K562 (cell line): ENCODE measurements at regions not wholly inside any gene's neighbourhood (a gene's known extent, or its start where the extent isn't known, plus 50 kb on each side); places are given as distances from the start of the nearest gene placed in this dataset.

Experiments used
- ATAC-seq: fragments of 200-7000 bp; cut with Tn5 transposase; 3 replicates; pipeline ENCODE4 v1.9.1; 2020; ENCODE audit warnings: moderate library complexity
- BruUV-seq: library from RNA; stranded (reverse); fragments of 400-500 nt; replicated peaks from 2 replicates; lab custom pipeline; 2021; lab: Mats Ljungman, UMichigan
- CTCF ChIA-PET: fragments of 300-600 bp; formaldehyde crosslinking; extraction: SDS; loops from one replicate; lab custom pipeline; 2021; ENCODE audit warnings: low intra/inter-chr PET ratio; lab: Yijun Ruan, JAX
- POLR2A ChIA-PET: fragments of 300-600, 350-650 bp; sonication (Branson Sonifier 250); formaldehyde crosslinking; extraction: SDS; loops from one replicate; lab custom pipeline; 2021; ENCODE audit warnings: antibody characterized with exemption, inconsistent platforms; lab: Yijun Ruan, JAX
- DNase-seq, 4 experiments: peaks; one replicate each; pipeline versions ENCODE4 v3.0.0 to v3.0.0-alpha.2; 2011 to 2018; ENCODE audit warnings: low spot score in 3 of 4, mixed read lengths in 3 of 4; ENCODE audit errors: extremely low read depth in 1 of 4
- FAIRE-seq: peaks from 2 replicates; lab custom pipeline; 2011; peaks lifted over from hg19 to GRCh38; lab: Jason Lieb, UNC
- H2AFZ ChIP-seq: 2 replicates; pipeline ENCODE4 v1.6.0; 2011; ENCODE audit warnings: low read depth, low read length, control low read depth, inconsistent platforms
- H3K27ac ChIP-seq: fragments of 200-600 bp; 3 replicates; pipeline ENCODE4 v1.8.0; 2011; ENCODE audit warnings: low read depth, mild to moderate bottlenecking, control low read depth, inconsistent platforms, low read length, moderate library complexity, mixed read lengths; ENCODE audit errors: extremely low read depth
- H3K27me3 ChIP-seq, 2 experiments: fragments of 300-600 bp in 1 of 2; 2 replicates in 1 of 2; 3 replicates in 1 of 2; pipeline versions ENCODE4 v1.6.0 to v1.8.0; 2011; ENCODE audit warnings: inconsistent platforms in 2 of 2, low read length in 2 of 2, mild to moderate bottlenecking in 1 of 2, mixed read lengths in 1 of 2, moderate library complexity in 1 of 2; ENCODE audit not compliant: control insufficient read depth in 2 of 2, insufficient read depth in 2 of 2
- H3K36me3 ChIP-seq: fragments of 300-600 bp; 3 replicates; pipeline ENCODE4 v1.8.0; 2011; ENCODE audit warnings: mild to moderate bottlenecking, low read length, inconsistent platforms; ENCODE audit not compliant: control insufficient read depth, insufficient read depth
- H3K4me1 ChIP-seq, 2 experiments: fragments of 200-600 bp in 1 of 2; replicated peaks in 1 of 2; 2 replicates in 1 of 2; 3 replicates in 1 of 2; pipeline versions ENCODE4 v1.5.1 to v1.8.0; 2011; ENCODE audit warnings: inconsistent platforms in 2 of 2, low read length in 2 of 2, mild to moderate bottlenecking in 1 of 2, mixed read lengths in 1 of 2, moderate library complexity in 1 of 2; ENCODE audit not compliant: control insufficient read depth in 2 of 2, insufficient read depth in 2 of 2
- H3K4me2 ChIP-seq: 2 replicates; pipeline ENCODE4 v1.6.1; 2011; ENCODE audit warnings: low read length, control low read depth, inconsistent platforms, mixed read lengths; ENCODE audit not compliant: insufficient read depth
- H3K4me3 ChIP-seq: fragments of 200-600 bp; sonication (generic), shearing (Covaris generic); 2 replicates; pipeline ENCODE4 v1.5.1; 2016; ENCODE audit warnings: control low read depth, inconsistent platforms
- H3K79me2 ChIP-seq: fragments of 200-600 bp; 3 replicates; pipeline ENCODE4 v1.8.0; 2011; ENCODE audit warnings: low read length, inconsistent platforms; ENCODE audit not compliant: control insufficient read depth, insufficient read depth
- H3K9ac ChIP-seq, 2 experiments: 2 replicates each; pipeline versions ENCODE4 v1.6.0 to v1.6.1; 2011; ENCODE audit warnings: low read depth in 2 of 2, low read length in 2 of 2, control low read depth in 1 of 2, inconsistent platforms in 1 of 2, mild to moderate bottlenecking in 1 of 2, mixed read lengths in 1 of 2; ENCODE audit not compliant: insufficient read depth in 1 of 2
- H3K9me1 ChIP-seq: one replicate; pipeline ENCODE4 v1.6.0; 2011; ENCODE audit warnings: inconsistent platforms, mild to moderate bottlenecking, low read length, moderate library complexity; ENCODE audit not compliant: control insufficient read depth, insufficient read depth
- H3K9me3 ChIP-seq: replicated peaks from 2 replicates; pipeline ENCODE4 v1.5.1; 2011; ENCODE audit warnings: low read depth, low read length, inconsistent platforms; ENCODE audit not compliant: control insufficient read depth, insufficient read depth
- H4K20me1 ChIP-seq: replicated peaks from 2 replicates; pipeline ENCODE4 v1.6.1; 2011; ENCODE audit warnings: low read length, inconsistent platforms, mixed read lengths; ENCODE audit not compliant: control insufficient read depth, insufficient read depth
- BCOR ChIP-seq: fragments of 450-650 bp; IDR thresholded peaks from 2 replicates; pipeline ENCODE4 v1.6.1; 2016
- PTBP1 ChIP-seq: fragments of 200-400 bp; formaldehyde crosslinking; IDR thresholded peaks from 2 replicates; pipeline ENCODE4 v1.6.1; 2017; ENCODE audit warnings: low read depth, low read length
- RBM25 ChIP-seq: fragments of 200-400 bp; formaldehyde crosslinking; IDR thresholded peaks from 2 replicates; pipeline ENCODE4 v1.6.1; 2018; ENCODE audit warnings: low read length, low read depth, moderate library complexity; ENCODE audit not compliant: severe bottlenecking
- ZNF146 ChIP-seq: IDR thresholded peaks from one replicate; pipeline ENCODE4 v1.6.1; 2018; ENCODE audit warnings: missing compliant biosample characterization; ENCODE audit not compliant: unreplicated experiment
- WGBS: fragments of 100-300 bp; shearing (Covaris generic); methylation state at CpG from one replicate; pipeline ENCODE4 v1.1.6; 2016; ENCODE audit warnings: low coverage, mixed read lengths; ENCODE audit not compliant: insufficient coverage; ENCODE audit errors: missing lambda C conversion rate; 5-methylcytosine and 5-hydroxymethylcytosine counted together
- in situ Hi-C: fragments of 300-500 bp; cut with MboI; formaldehyde crosslinking; loops from 4 replicates; pipeline ENCODE4 v1.15.0; 2018; ENCODE audit warnings: inconsistent platforms, mixed read lengths
- intact Hi-C: fragments of 100-400 bp; cut with micrococcal nuclease; formaldehyde crosslinking; loops from 2 replicates; pipeline ENCODE4 v1.14.2; 2022
- TF ChIP-seq, protein P1 (sequence below): fragments of 450-650 bp; IDR thresholded peaks from one replicate; pipeline ENCODE4 v1.6.1; 2018; ENCODE audit warnings: mild to moderate bottlenecking, moderate library complexity; ENCODE audit not compliant: partially characterized antibody

GRCh38 chr22:26757496-26757895, 100.1 kb downstream of the MIAT start:
- Histone ChIP-seq H3K4me1 (peaks cover 0 to 6% of the 10 kb centered on the region in 2 experiments; a peak in 2 of 5 replicates), H3K9me1 (no peaks in the 10 kb centered on the region), H3K36me3 (no peaks in the 10 kb centered on the region), H3K79me2 (no peaks in the 10 kb centered on the region), H3K27ac (no peak overlapping the region)
- POLR2A ChIA-PET: no interaction called here
- ATAC-seq: no peak
- CTCF ChIA-PET: no interaction called here
- TF ChIP-seq ZNF146 (CRISPR knock-in tag) (peak; percentile 34), PTBP1 (no peak)
- TF ChIP-seq, all 486 proteins: peak for 1
- 54% methylated on average over 4 of the region's 4 CpGs for WGBS
- in situ Hi-C loops (loop anchor here (25.0 kb wide), 2 partner anchors 1055 to 1255 kb away; partner anchors contain the start of gene MN1), intact Hi-C loops (loop anchor here (5.0 to 10.0 kb wide), 3 partner anchors 65 to 1047 kb away; partner anchors contain the start of gene MN1)
- no peaks in the 10 kb centered on the region for H3K27me3 ChIP-seq
- H3K9me3 ChIP-seq: 0 out of 2 replicates have a peak, but pooled peaks cover 2% of the 10 kb centered on the region
- no peak overlapping the region for H3K4me3 ChIP-seq
- H3K9ac ChIP-seq: no peak overlapping the region
- DNase-seq (no peak), FAIRE-seq (no peak)
- BruUV-seq: no TSS peak
- H4K20me1 ChIP-seq: no peaks in the 10 kb centered on the region
- H3K4me2 ChIP-seq: no peak overlapping the region
- no peak overlapping the region for H2AFZ ChIP-seq

- H3K27me3 ChIP-seq: no peaks in the 10 kb centered on the region; a peak in 1 of 5 replicates
- no TSS peak for BruUV-seq
- ChIA-PET POLR2A (interaction anchor here (0.9 kb wide), 1 partner anchor 12 kb away, joined by 3 read pairs; no protein-coding TSS in a partner anchor), CTCF (no interaction called here)
- H3K27ac ChIP-seq: no peak overlapping the region
- intact Hi-C loops (no loop called here), in situ Hi-C loops (loop anchor here (25.0 kb wide), 2 partner anchors 1050 to 1250 kb away; partner anchors contain the start of gene MN1)
- H3K9me1 ChIP-seq: no peaks in the 10 kb centered on the region
- H3K9me3 ChIP-seq: no peaks in the 10 kb centered on the region
- FAIRE-seq: no peak
- H3K9ac ChIP-seq: no peak overlapping the region
- no peaks in the 10 kb centered on the region for H3K4me1 ChIP-seq
- DNase-seq: no peak
- H3K36me3 ChIP-seq: no peaks in the 10 kb centered on the region
- H3K4me2 ChIP-seq: no peak overlapping the region
- no peaks in the 10 kb centered on the region for H3K79me2 ChIP-seq
- no peak for ATAC-seq
- H2AFZ ChIP-seq: no peak overlapping the region
- 23% methylated on average over 13 of the region's 17 CpGs for WGBS
- no peak overlapping the region for H3K4me3 ChIP-seq
- peak; percentile 78 for TF ChIP-seq RBM25
- TF ChIP-seq BCOR: peak; percentile 38; the same call in 1 of the 2 replicates
- TF ChIP-seq, protein P1, sequence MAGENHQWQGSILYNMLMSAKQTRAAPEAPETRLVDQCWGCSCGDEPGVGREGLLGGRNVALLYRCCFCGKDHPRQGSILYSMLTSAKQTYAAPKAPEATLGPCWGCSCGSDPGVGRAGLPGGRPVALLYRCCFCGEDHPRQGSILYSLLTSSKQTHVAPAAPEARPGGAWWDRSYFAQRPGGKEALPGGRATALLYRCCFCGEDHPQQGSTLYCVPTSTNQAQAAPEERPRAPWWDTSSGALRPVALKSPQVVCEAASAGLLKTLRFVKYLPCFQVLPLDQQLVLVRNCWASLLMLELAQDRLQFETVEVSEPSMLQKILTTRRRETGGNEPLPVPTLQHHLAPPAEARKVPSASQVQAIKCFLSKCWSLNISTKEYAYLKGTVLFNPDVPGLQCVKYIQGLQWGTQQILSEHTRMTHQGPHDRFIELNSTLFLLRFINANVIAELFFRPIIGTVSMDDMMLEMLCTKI: no peak
- TF ChIP-seq, all 486 proteins: peak for 2
- 0 out of 2 replicates have a peak, but pooled peaks cover 4% of the 10 kb centered on the region for H4K20me1 ChIP-seq
These were observed 105.4 kb downstream of the MIAT start for GRCh38 chr22:26762503-26763472.
